HL-60 (cell line): ENCODE measurements at regions not wholly inside any gene's neighbourhood (a gene's known extent, or its start where the extent isn't known, plus 50 kb on each side); places are given as distances from the start of the nearest gene placed in this dataset.

ENCODE experiments used
- DNase-seq, 2 experiments: peaks; one replicate each; pipeline ENCODE4 v3.0.0-alpha.2; 2010 to 2020; ENCODE audit warnings: low read depth in 1 of 2, low spot score in 1 of 2
- H3K27ac ChIP-seq: fragments of 250-450 bp; sonication (Bioruptor Pico); replicated peaks from 2 replicates; pipeline ENCODE4 v1.5.1; 2020; ENCODE audit warnings: mild to moderate bottlenecking, moderate library complexity
- H3K27me3 ChIP-seq: fragments of 250-450 bp; sonication (Bioruptor Pico); 2 replicates; pipeline ENCODE4 v1.5.1; 2021; ENCODE audit warnings: mild to moderate bottlenecking, moderate library complexity; ENCODE audit not compliant: insufficient read depth, poor library complexity, severe bottlenecking
- H3K4me3 ChIP-seq: replicated peaks from 2 replicates; pipeline ENCODE4 v1.5.1; 2011; ENCODE audit warnings: mild to moderate bottlenecking, control low read depth, low read length; ENCODE audit not compliant: insufficient read depth
- GABPA ChIP-seq: IDR thresholded peaks from 2 replicates; pipeline ENCODE4 v1.6.1; 2012; ENCODE audit warnings: low read depth
- POLR2AphosphoS5 ChIP-seq: IDR thresholded peaks from 2 replicates; pipeline ENCODE4 v1.6.1; 2012; ENCODE audit warnings: low read depth
- REST ChIP-seq: IDR thresholded peaks from 2 replicates; pipeline ENCODE4 v1.6.1; 2012; ENCODE audit warnings: low read depth; ENCODE audit not compliant: insufficient replicate concordance
- SPI1 ChIP-seq: IDR thresholded peaks from 2 replicates; pipeline ENCODE4 v1.6.1; 2012; ENCODE audit warnings: low read depth, mild to moderate bottlenecking, borderline replicate concordance
- TF ChIP-seq, protein P1 (sequence below): IDR thresholded peaks from one replicate; pipeline ENCODE4 v1.5.1; 2011; ENCODE audit warnings: low read length, control low read depth, inconsistent platforms; ENCODE audit not compliant: insufficient read depth

- no peaks in the 10 kb centered on the region for H3K27me3 ChIP-seq
- no peak for DNase-seq
- TF ChIP-seq REST (no peak), POLR2AphosphoS5 (no peak)
- no peak overlapping the region for H3K27ac ChIP-seq
- H3K4me3 ChIP-seq = no peak overlapping the region
Observed at GRCh38 chr5:73391441-73391881, 57.1 kb downstream of the FOXD1 start.

- no peak for DNase-seq
- Histone ChIP-seq H3K27me3 (no peaks in the 10 kb centered on the region), H3K27ac (no peak overlapping the region), H3K4me3 (no peak overlapping the region)
- TF ChIP-seq GABPA (no peak), POLR2AphosphoS5 (no peak), REST (no peak), SPI1 (no peak)
- TF ChIP-seq, protein P1, sequence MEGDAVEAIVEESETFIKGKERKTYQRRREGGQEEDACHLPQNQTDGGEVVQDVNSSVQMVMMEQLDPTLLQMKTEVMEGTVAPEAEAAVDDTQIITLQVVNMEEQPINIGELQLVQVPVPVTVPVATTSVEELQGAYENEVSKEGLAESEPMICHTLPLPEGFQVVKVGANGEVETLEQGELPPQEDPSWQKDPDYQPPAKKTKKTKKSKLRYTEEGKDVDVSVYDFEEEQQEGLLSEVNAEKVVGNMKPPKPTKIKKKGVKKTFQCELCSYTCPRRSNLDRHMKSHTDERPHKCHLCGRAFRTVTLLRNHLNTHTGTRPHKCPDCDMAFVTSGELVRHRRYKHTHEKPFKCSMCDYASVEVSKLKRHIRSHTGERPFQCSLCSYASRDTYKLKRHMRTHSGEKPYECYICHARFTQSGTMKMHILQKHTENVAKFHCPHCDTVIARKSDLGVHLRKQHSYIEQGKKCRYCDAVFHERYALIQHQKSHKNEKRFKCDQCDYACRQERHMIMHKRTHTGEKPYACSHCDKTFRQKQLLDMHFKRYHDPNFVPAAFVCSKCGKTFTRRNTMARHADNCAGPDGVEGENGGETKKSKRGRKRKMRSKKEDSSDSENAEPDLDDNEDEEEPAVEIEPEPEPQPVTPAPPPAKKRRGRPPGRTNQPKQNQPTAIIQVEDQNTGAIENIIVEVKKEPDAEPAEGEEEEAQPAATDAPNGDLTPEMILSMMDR = no peak
Observed at GRCh38 chr5:73390972-73391371, 57.6 kb downstream of the FOXD1 start.

GRCh38 chr5:73388740-73389139, 59.8 kb downstream of the FOXD1 start:
- DNase-seq = no peak
- TF ChIP-seq REST (no peak), POLR2AphosphoS5 (no peak), GABPA (no peak), SPI1 (no peak)
- TF ChIP-seq, protein P1 = no peak
- Histone ChIP-seq H3K27me3 (no peaks in the 10 kb centered on the region), H3K27ac (no peak overlapping the region), H3K4me3 (no peak overlapping the region)

GRCh38 chr5:73388306-73388684, 60.3 kb downstream of the FOXD1 start:
- TF ChIP-seq REST = no peak
- TF ChIP-seq GABPA = no peak
- no peak for TF ChIP-seq SPI1
- no peak for TF ChIP-seq POLR2AphosphoS5
- TF ChIP-seq, protein P1 = no peak
- no peak for DNase-seq
- Histone ChIP-seq H3K4me3 (no peak overlapping the region), H3K27me3 (no peaks in the 10 kb centered on the region), H3K27ac (no peak overlapping the region)
